VCaP (cell line): ENCODE measurements at regions not wholly inside any gene's neighbourhood (a gene's known extent, or its start where the extent isn't known, plus 50 kb on each side); places are given as distances from the start of the nearest gene placed in this dataset.

Experiments
- H3K27ac ChIP-seq: fragments of 450-650 bp; 2 replicates; pipeline ENCODE4 v1.5.1; 2017
- TF ChIP-seq, protein P1 (sequence below): fragments of 450-650 bp; conservative IDR thresholded peaks from 2 replicates; pipeline ENCODE4 v1.5.1; 2017; ENCODE audit warnings: mild to moderate bottlenecking, moderate library complexity

DNA sequence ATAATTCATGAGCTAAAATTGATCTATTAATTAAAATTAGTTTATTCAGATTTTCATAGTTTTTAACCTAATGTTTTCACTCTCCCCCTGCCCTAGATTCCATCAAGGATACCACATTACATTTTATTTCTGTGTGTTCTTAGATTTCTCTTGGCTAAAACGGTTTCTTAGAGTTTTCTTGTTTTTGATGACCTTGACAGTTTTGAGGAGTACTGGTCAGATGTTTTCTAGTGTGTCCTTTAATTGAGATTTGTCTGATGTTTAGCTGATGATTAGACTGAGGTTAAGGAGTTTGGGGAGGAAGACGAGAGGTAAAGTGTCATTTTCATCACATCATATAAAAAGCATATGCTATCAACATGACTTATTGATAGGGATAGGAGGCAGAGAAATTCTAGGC is 475.9 kb downstream of the SQOR start:
- TF ChIP-seq, protein P1, sequence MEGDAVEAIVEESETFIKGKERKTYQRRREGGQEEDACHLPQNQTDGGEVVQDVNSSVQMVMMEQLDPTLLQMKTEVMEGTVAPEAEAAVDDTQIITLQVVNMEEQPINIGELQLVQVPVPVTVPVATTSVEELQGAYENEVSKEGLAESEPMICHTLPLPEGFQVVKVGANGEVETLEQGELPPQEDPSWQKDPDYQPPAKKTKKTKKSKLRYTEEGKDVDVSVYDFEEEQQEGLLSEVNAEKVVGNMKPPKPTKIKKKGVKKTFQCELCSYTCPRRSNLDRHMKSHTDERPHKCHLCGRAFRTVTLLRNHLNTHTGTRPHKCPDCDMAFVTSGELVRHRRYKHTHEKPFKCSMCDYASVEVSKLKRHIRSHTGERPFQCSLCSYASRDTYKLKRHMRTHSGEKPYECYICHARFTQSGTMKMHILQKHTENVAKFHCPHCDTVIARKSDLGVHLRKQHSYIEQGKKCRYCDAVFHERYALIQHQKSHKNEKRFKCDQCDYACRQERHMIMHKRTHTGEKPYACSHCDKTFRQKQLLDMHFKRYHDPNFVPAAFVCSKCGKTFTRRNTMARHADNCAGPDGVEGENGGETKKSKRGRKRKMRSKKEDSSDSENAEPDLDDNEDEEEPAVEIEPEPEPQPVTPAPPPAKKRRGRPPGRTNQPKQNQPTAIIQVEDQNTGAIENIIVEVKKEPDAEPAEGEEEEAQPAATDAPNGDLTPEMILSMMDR: no peak
- peak overlapping the region; percentile 90 for H3K27ac ChIP-seq

DNA sequence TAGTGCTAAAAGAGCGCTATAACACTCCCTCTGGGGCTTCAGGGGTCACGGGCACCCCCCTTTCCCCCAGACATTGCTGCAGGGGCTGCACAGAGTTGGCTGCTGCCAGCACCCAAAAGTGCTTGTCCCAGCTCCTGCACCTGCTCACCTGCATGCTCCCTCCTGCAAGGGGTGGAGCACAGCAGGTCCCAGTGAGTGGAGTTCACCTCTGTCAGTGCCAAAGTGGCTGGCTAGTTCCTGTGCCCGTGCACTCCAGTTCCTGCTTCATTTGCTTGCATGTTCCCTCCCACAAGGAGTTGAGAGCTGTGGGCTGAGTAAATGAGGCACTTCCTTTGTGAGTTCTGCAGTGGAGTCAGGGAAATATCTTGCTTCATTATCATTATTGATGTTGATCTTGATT is 476.9 kb downstream of the SQOR start:
- TF ChIP-seq, protein P1: no peak
- peak overlapping the region; percentile 90 for H3K27ac ChIP-seq

DNA sequence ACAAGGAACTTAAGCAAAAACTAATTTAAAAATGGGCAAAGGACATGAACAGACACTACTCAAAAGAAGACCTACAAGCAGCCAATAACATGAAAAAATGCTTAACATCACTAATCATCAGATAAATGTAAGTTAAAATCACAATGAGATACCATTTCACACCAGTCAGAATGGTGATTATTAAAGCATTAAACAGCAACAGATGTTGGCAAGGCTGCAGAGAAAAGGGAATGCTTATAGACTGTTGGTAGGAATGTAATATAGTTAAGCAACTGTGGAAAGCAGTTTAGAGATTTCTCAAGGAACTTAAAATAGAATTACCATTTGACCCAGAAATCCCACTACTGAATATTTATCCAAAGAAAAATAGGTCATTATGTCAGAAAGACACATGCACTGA is 482.2 kb downstream of the SQOR start:
- no peak overlapping the region for H3K27ac ChIP-seq
- TF ChIP-seq, protein P1: no peak

DNA sequence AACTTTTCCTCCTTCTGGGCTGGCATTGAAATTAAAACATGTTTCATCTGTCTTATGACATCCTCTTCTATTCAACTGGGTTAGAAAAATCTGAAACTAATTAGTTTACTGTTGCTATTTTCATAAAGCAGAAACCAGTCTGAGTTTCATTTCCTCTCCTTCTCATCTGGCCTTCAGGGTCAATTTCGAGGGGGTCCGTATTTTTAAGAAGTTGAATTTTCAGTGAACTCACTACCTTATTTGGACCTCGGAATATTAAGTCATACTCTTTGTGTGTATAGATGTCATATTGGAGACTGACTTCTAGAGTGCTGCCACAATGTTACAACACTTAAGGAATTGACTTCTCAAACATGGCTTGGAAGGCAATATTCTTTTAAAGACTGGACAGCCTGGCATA is 485.9 kb downstream of the SQOR start:
- TF ChIP-seq, protein P1: no peak
- H3K27ac ChIP-seq: no peak overlapping the region

DNA sequence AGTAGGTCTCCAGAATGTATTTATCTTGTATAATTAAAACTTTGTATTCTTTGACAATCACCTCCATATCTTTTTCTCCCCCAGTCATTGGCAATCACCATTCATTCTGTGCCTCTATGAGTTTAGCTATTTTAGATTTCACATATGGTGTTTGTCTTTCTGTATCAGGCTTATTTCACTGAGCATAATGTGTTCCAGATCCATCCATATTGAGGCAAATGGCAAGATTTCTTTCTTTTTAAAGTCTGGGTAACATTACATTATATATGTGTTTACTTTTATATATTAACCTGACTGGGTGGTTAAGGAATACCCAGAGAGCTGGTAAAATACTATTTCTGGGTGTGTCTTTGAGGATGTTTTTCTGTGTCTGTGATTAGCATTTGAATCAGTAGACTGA is 486.6 kb downstream of the SQOR start:
- TF ChIP-seq, protein P1: no peak
- H3K27ac ChIP-seq: no peak overlapping the region

DNA sequence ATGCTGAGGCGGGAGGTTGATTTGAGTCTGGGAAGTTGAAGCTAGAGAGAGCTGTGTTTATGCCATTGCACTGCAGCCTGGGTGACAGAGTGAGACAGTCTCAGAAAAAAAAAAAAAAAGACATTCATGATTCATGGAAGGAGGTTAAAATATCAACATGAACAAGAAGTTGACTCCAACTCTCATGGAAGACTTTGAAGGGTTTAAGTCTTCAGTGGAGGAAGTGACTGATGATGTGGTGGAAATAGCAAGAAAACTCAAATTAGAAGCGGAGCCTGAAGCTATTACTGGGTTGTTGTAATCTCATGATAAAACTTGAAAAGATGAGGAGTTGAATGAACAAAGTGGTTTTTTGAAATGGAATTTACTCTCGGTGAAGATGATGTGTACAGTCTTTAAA is 491.8 kb downstream of the SQOR start:
- TF ChIP-seq, protein P1: no peak
- H3K27ac ChIP-seq: no peak overlapping the region

DNA sequence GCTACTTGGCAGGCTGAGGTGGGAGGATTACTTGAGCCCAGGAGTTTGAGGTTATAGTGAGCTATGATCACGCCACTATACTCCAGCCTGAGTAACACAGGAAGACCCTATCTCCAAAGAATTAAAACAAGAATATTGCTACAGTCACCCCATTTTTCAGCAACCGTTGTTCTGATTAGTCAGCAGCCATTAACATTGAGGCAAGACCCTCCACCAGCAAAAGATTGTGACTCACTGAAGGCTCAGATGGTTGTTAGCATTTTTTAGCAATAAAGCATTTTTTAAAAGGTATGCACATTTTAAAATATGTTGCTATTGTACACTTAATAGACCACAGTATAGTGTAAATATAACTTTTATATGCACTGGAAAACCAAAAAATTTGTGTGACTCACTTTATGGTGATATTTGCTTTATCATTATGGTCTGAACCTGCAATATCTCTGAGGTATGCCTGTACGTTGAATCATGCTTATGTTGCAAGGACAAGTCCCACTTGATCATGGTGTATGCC is 492.6 kb downstream of the SQOR start:
- TF ChIP-seq, protein P1: no peak
- no peak overlapping the region for H3K27ac ChIP-seq
